Prostate gland (tissue), 2 donors: ENCODE measurements at regions not wholly inside any gene's neighbourhood (a gene's known extent, or its start where the extent isn't known, plus 50 kb on each side); places are given as distances from the start of the nearest gene placed in this dataset.

ENCODE experiments used
- DNase-seq: peaks from one replicate; pipeline ENCODE4 v3.0.0-alpha.2; 2019; ENCODE audit warnings: low spot score
- H3K27ac ChIP-seq, 2 donors: fragments of 200-600 bp; sonication (generic); 2 replicates each; pipeline ENCODE4 v1.5.1; 2017 to 2019
- H3K27me3 ChIP-seq: fragments of 200-600 bp; sonication (generic); replicated peaks from 2 replicates; pipeline ENCODE4 v1.5.1; 2019; ENCODE audit not compliant: insufficient read depth
- H3K36me3 ChIP-seq, 2 donors: fragments of 200-600 bp; sonication (generic); 1 replicate in 1 of 2; 2 replicates in 1 of 2; pipeline versions ENCODE4 v1.5.1 to v1.8.1; 2017 to 2019
- H3K4me1 ChIP-seq: fragments of 200-600 bp; sonication (generic); replicated peaks from 2 replicates; pipeline ENCODE4 v1.5.1; 2019
- H3K4me3 ChIP-seq, 2 donors: fragments of 200-600 bp; sonication (generic); 2 replicates each; pipeline ENCODE4 v1.5.1; 2017 to 2019
- H3K9me3 ChIP-seq: fragments of 200-600 bp; sonication (generic); 2 replicates; pipeline ENCODE4 v1.5.1; 2017
- POLR2A ChIP-seq: fragments of 450-650 bp; IDR thresholded peaks from one replicate; pipeline ENCODE4 v1.6.1; 2016; ENCODE audit warnings: antibody characterized with exemption, mild to moderate bottlenecking
- POLR2AphosphoS5 ChIP-seq: sonication (generic); formaldehyde crosslinking; IDR thresholded peaks from one replicate; pipeline ENCODE4 v1.6.1; 2017; ENCODE audit warnings: antibody characterized with exemption
- WGBS: methylation state at CpG from one replicate; pipeline ENCODE4 v1.1.5; 2018; 5-methylcytosine and 5-hydroxymethylcytosine counted together
- intact Hi-C: fragments of 100-400 bp; cut with DNase I; formaldehyde crosslinking; loops from one replicate; pipeline ENCODE4 v1.14.2; 2022
- TF ChIP-seq, protein P1 (sequence below), 4 experiments: fragments of 200-600 bp in 2 of 4; fragments of 450-650 bp in 2 of 4; sonication (generic) in 2 of 4; IDR thresholded peaks; 1 replicate in 3 of 4; 2 replicates in 1 of 4; pipeline ENCODE4 v1.5.1; 2016 to 2019; ENCODE audit warnings: antibody characterized with exemption in 4 of 4, mild to moderate bottlenecking in 2 of 4, moderate library complexity in 2 of 4

DNA sequence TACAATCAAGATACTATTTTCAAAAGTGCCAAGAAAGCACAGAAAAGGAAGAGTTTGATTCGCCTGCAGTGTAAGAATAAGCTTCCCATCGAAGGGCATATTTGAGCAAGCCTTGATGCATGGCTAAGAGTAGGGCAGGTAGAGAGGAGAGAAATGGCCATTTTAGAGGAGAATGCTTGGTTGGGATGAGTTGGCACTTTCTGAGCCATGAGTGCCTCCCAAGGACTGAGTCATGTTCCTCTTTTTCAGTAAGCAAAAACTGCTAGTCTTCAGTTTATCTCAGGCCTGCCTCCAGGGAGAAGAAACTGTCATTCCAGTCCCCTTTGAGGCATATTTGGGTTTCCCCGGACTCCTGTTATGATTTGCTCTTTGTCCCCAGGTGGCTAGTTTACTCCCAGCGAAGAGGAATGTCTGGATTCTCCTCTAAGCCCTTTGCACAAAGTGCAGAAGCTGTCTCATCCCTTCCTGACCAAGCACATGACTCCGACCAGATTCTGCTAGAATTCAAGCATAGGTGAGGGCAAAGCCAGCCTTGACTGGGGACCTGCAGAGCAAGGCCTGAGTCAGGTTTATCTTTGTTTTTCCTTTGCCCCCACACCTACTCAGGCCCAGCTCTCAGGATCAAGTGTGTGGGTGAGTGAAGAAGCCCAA is 115.2 kb downstream of the TTC32 start:
- intact Hi-C loops = no loop called here
- 92% methylated on average over 5 of the region's 5 CpGs for WGBS

DNA sequence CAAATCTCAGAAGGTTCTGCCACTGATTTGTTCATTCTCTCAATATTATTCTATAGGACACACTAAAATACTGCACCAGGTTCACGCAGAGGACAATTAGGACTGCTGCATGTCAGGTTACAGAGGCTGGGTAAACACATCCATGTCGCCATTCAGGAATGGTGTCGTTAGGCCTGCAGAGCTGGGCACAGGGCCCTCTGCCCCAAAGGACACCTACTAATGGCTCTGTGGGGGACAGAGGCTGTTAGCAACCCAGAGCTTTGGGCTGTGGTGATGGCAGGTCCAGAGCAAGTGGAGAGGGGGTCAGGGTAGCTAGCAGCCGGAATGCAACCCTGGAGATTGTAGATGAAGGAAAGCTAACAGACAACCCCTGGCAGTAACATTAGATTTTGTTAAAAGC is 115.9 kb downstream of the TTC32 start:
- intact Hi-C loops = no loop called here
- 82% methylated on average over 4 of the region's 4 CpGs for WGBS
- Histone ChIP-seq H3K27ac (no peak overlapping the region), H3K4me3 (no peak overlapping the region), H3K27me3 (no peaks in the 10 kb centered on the region), H3K9me3 (no peaks in the 10 kb centered on the region), H3K36me3 (no peaks in the 10 kb centered on the region), H3K4me1 (no peaks in the 10 kb centered on the region)
- TF ChIP-seq POLR2AphosphoS5 = no peak
- TF ChIP-seq, protein P1, sequence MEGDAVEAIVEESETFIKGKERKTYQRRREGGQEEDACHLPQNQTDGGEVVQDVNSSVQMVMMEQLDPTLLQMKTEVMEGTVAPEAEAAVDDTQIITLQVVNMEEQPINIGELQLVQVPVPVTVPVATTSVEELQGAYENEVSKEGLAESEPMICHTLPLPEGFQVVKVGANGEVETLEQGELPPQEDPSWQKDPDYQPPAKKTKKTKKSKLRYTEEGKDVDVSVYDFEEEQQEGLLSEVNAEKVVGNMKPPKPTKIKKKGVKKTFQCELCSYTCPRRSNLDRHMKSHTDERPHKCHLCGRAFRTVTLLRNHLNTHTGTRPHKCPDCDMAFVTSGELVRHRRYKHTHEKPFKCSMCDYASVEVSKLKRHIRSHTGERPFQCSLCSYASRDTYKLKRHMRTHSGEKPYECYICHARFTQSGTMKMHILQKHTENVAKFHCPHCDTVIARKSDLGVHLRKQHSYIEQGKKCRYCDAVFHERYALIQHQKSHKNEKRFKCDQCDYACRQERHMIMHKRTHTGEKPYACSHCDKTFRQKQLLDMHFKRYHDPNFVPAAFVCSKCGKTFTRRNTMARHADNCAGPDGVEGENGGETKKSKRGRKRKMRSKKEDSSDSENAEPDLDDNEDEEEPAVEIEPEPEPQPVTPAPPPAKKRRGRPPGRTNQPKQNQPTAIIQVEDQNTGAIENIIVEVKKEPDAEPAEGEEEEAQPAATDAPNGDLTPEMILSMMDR (IDR thresholded peaks at IDR 0.05) = no peak
- no peak for DNase-seq

More for the DNA sequence above, 115.2 kb downstream of the TTC32 start:
- Histone ChIP-seq H3K4me1 (no peaks in the 10 kb centered on the region), H3K4me3 (no peak overlapping the region), H3K27me3 (no peaks in the 10 kb centered on the region), H3K27ac (no peak overlapping the region), H3K36me3 (no peaks in the 10 kb centered on the region), H3K9me3 (no peaks in the 10 kb centered on the region)
- DNase-seq = no peak
- no peak for TF ChIP-seq POLR2A
- no peak for TF ChIP-seq POLR2AphosphoS5
- TF ChIP-seq, protein P1 (IDR thresholded peaks at IDR 0.05) = no peak

DNA sequence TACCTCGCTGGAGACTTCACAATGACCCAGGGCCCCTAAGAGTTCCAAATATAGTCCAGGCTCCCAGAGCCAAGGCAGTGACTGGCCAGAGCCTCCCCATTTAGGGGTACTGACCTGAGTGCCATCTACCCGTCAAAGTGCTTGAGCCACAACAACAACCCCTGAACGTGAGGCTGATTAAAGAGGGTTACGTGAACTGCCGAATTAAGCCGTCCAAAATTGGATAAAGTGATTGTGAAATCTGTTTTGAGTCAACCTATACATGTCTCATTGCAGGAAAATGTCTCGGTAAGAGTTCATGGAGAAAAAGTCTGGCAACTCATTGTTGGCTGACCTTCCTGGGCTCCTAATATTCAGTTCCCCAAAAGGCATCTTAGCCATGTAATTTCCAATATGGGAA is 116.3 kb downstream of the TTC32 start:
- intact Hi-C loops = no loop called here
- TF ChIP-seq POLR2A (no peak), POLR2AphosphoS5 (no peak)
- TF ChIP-seq, protein P1 (IDR thresholded peaks at IDR 0.05) = no peak
- Histone ChIP-seq H3K4me1 (no peaks in the 10 kb centered on the region), H3K36me3 (no peaks in the 10 kb centered on the region), H3K9me3 (no peaks in the 10 kb centered on the region), H3K4me3 (no peak overlapping the region), H3K27ac (no peak overlapping the region), H3K27me3 (no peaks in the 10 kb centered on the region)
- 87% methylated on average over 7 of the region's 7 CpGs for WGBS
- DNase-seq = no peak

DNA sequence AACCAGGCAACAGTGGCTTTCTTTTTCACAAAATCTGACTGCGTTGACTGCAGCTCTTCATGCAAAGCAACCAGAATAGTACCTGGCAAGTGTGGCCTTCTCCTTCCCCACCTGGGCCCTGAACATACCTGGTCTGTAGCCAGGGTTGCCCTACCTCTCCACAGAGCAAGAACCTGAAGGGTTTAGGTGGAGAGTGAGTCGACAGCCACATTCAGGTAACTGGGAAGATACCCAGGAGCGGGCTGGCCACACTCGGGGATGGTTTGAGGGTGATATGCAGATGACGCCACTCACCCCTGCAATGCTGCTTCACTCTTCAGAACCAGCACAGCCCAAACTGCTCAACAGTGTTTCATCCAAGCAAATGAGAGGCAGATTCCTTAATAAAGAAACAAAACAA is 117.3 kb downstream of the TTC32 start:
- TF ChIP-seq POLR2A (no peak), POLR2AphosphoS5 (no peak)
- TF ChIP-seq, protein P1 (IDR thresholded peaks at IDR 0.05) = no peak
- H3K27me3 ChIP-seq = no peaks in the 10 kb centered on the region
- H3K27ac ChIP-seq = no peak overlapping the region
- 99% methylated on average over 5 of the region's 5 CpGs for WGBS
- no peaks in the 10 kb centered on the region for H3K4me1 ChIP-seq
- intact Hi-C loops = no loop called here
- DNase-seq = no peak
- no peaks in the 10 kb centered on the region for H3K9me3 ChIP-seq
- no peaks in the 10 kb centered on the region for H3K36me3 ChIP-seq
- no peak overlapping the region for H3K4me3 ChIP-seq

DNA sequence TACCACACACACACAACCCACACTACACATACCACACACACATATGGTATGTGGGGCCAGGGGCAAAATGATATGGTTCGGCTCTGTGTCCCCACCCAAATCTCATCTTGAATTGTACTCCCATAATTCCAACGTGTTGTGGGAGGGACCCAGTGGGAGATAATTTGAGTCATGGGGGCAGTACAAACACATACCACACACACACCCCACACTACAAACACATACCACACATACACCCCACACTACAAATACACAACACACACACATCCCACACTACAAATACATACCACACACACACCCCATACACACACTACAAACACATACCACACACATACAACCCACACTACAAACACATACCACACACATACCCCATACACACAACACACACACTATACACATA is 117.8 kb downstream of the TTC32 start:
- intact Hi-C loops = no loop called here
- no peaks in the 10 kb centered on the region for H3K36me3 ChIP-seq

More for the DNA sequence above, 117.8 kb downstream of the TTC32 start:
- WGBS = 86% methylated on average over 2 of the region's 2 CpGs
- no peak for DNase-seq
- no peaks in the 10 kb centered on the region for H3K9me3 ChIP-seq
- no peaks in the 10 kb centered on the region for H3K27me3 ChIP-seq
- TF ChIP-seq, protein P1 (IDR thresholded peaks at IDR 0.05) = no peak
- no peak for TF ChIP-seq POLR2A
- no peaks in the 10 kb centered on the region for H3K4me1 ChIP-seq
- H3K27ac ChIP-seq = no peak overlapping the region
- H3K4me3 ChIP-seq = no peak overlapping the region
